ENCODE measurements at regions not wholly inside any gene's neighbourhood (a gene's known extent, or its start where the extent isn't known, plus 50 kb on each side); places are given as distances from the start of the nearest gene placed in this dataset.

DNA sequence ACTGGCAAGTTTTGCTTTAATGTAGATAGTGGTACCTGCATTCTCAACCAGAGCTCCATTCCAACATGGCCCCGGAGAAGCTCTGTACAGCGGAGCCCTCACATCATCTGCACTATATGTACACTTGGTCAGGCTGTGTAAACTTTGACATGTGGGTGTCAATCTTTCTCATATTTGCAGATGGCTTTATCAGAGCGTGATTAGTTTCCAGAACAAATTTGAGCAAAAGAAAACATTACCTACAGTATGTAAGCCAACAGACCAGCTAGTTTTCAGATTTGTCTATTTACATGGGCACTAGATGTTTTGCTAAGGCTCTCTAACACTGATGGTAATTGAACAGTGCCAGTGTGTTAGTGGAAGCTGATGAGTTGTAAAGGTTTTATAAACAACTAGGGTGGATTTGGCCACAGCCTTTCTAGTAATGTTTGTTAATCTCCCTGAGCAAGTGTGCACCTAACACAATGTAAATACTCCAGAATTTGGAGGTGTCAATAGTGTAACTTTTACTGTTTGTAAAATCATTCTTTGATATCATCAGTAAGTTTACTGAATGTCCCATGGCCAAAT, 131.8 kb downstream of the FOXA2 start:
- Histone ChIP-seq H4K20me1 (replicated peaks in 1 of 2; ENCODE audit: control insufficient read depth in 1 of 2, insufficient read depth in 2 of 2, low read length in 2 of 2) (peaks cover 2 to 5% of the 10 kb centered on the region in 2 experiments), H3K23ac (ENCODE audit: insufficient read length) (no peak overlapping the region), H3K18ac (ENCODE audit: extremely low read depth, low read length) (no peak overlapping the region), H3K4me1 (replicated peaks in 1 of 4; ENCODE audit: control insufficient read depth in 3 of 4, insufficient read depth in 4 of 4, low read length in 3 of 4) (peaks cover 0 to 11% (median 4%) of the 10 kb centered on the region in 4 experiments; a peak in 5 of 7 replicates), H3K4me2 (ENCODE audit: insufficient read depth in 1 of 2, low read depth in 2 of 2, low read length in 2 of 2) (no peak overlapping the region), H4K91ac (replicated peaks; ENCODE audit: insufficient read length, low read length) (no peak overlapping the region), H3K9ac (replicated peaks in 1 of 4; ENCODE audit: extremely low read depth in 1 of 4, low read depth in 3 of 4, low read length in 3 of 4) (no peak overlapping the region), H4K8ac (ENCODE audit: extremely low read depth, insufficient read depth, low read length) (no peak overlapping the region), H2BK120ac (replicated peaks; ENCODE audit: low read depth, low read length) (no peak overlapping the region), H3K23me2 (ENCODE audit: low read depth, low read length) (no peaks in the 10 kb centered on the region), H3K14ac (ENCODE audit: insufficient read length) (no peak overlapping the region), H2AFZ (ENCODE audit: low read length) (no peak overlapping the region), H3K36me3 (ENCODE audit: control insufficient read depth in 2 of 4, insufficient read depth in 4 of 4, low read length in 3 of 4) (no peaks in the 10 kb centered on the region), H3K27ac (ENCODE audit: low read depth, low read length) (no peak overlapping the region), H2BK15ac (ENCODE audit: low read length) (no peak overlapping the region), H3K4ac (replicated peaks; ENCODE audit: insufficient read length, low read depth, low read length) (no peak overlapping the region), H2BK12ac (ENCODE audit: low read depth, low read length) (no peak overlapping the region), H3K79me1 (ENCODE audit: low read depth, low read length) (no peaks in the 10 kb centered on the region), H2BK20ac (ENCODE audit: low read length) (no peak overlapping the region), H2AK5ac (ENCODE audit: low read depth, low read length) (no peak overlapping the region), H3K79me2 (ENCODE audit: control insufficient read depth in 1 of 2, insufficient read depth in 2 of 2, low read length in 2 of 2) (no peaks in the 10 kb centered on the region), H3K56ac (replicated peaks; ENCODE audit: insufficient read length, low read depth, low read length) (no peak overlapping the region), H3K9me3 (ENCODE audit: insufficient read depth in 2 of 2, low read depth in 1 of 2, low read length in 1 of 2) (no peaks in the 10 kb centered on the region), H4K5ac (ENCODE audit: insufficient read length, low read depth, low read length) (no peak overlapping the region), H3K4me3 (ENCODE audit: extremely low read depth in 1 of 4, insufficient read depth in 2 of 4, low read depth in 3 of 4, low read length in 4 of 4) (no peak overlapping the region), H3K27me3 (replicated peaks in 1 of 4; ENCODE audit: control insufficient read depth in 3 of 4, extremely low read depth in 1 of 4, insufficient read depth in 3 of 4, low read length in 3 of 4) (peaks cover 15 to 42% (median 34%) of the 10 kb centered on the region in 4 experiments), H2BK5ac (ENCODE audit: low read depth, low read length) (no peak overlapping the region)
- ChIA-PET CTCF (ENCODE audit: partially characterized antibody) (interaction anchor here (0.6 to 3.8 kb wide), 41 partner anchors 11 to 1578 kb away, joined by 3 to 36 read pairs (median 4); no protein-coding TSS in a partner anchor), POLR2A (ENCODE audit: partially characterized antibody) (interaction anchor here (0.6 kb wide), 1 partner anchor 11 kb away, joined by 3 read pairs; no protein-coding TSS in a partner anchor)
- FAIRE-seq (no peak), DNase-seq (ENCODE audit: low read depth in 1 of 2, low spot score in 2 of 2) (no peak)
- WGBS, 2 experiments (ENCODE audit: extremely low coverage in 1 of 2, insufficient coverage in 1 of 2, insufficient read length in 1 of 2, insufficient replicate concordance in 2 of 2, low coverage in 1 of 2, low lambda C conversion rate in 2 of 2, missing lambda C conversion rate in 1 of 2) = 90% methylated on average over 3 of the region's 3 CpGs; no CpG with 5 or more reads in 1 of the 2 experiments
- no peak for TF ChIP-seq EZH2 (IDR thresholded peaks at IDR 0.05; ENCODE audit: low read depth, low read length, severe bottlenecking)
- no peak for TF ChIP-seq NRF1 (IDR thresholded peaks at IDR 0.05; ENCODE audit: low read depth, low read length)
- TF ChIP-seq BCL11A (IDR thresholded peaks at IDR 0.05; ENCODE audit: low read depth in 2 of 2, low read length in 2 of 2) = no peak
- no peak for TF ChIP-seq CEBPB (IDR thresholded peaks at IDR 0.05; ENCODE audit: low read depth, low read length)
- TF ChIP-seq RBBP5 (IDR thresholded peaks at IDR 0.05; ENCODE audit: borderline replicate concordance, low read depth, low read length) = no peak
- TF ChIP-seq POLR2AphosphoS5 (IDR thresholded peaks at IDR 0.05; ENCODE audit: low read depth, low read length) = no peak
- TF ChIP-seq PHF8 (conservative IDR thresholded peaks at IDR 0.05; ENCODE audit: low read depth, low read length) = no peak
- TF ChIP-seq EP300 (IDR thresholded peaks at IDR 0.05; ENCODE audit: borderline replicate concordance in 1 of 2, low read depth in 2 of 2, low read length in 2 of 2) = no peak
- TF ChIP-seq MAFK (IDR thresholded peaks at IDR 0.05; ENCODE audit: low read depth, low read length) = no peak
- no peak for TF ChIP-seq CHD1 (IDR thresholded peaks at IDR 0.05; ENCODE audit: low read depth, low read length)
- TF ChIP-seq CBX8 (IDR thresholded peaks at IDR 0.05; ENCODE audit: borderline replicate concordance, low read depth, low read length) = no peak
- no peak for TF ChIP-seq GTF2F1 (IDR thresholded peaks at IDR 0.05; ENCODE audit: borderline replicate concordance, low read depth, low read length)
- TF ChIP-seq CREB1 (IDR thresholded peaks at IDR 0.05) = no peak
- TF ChIP-seq CTBP2 (IDR thresholded peaks at IDR 0.05; ENCODE audit: borderline replicate concordance, insufficient read depth, insufficient read length, low read length) = no peak

Data from H1 (cell line).